Suppressor macrophage treated with lipopolysaccharide for 1 hour (primary cell): ENCODE measurements at regions not wholly inside any gene's neighbourhood (a gene's known extent, or its start where the extent isn't known, plus 50 kb on each side); places are given as distances from the start of the nearest gene placed in this dataset.
"Not testable (repeated sequence)": the region's sequence is repeated elsewhere in the genome, so short reads cannot be mapped to it uniquely, and the experiment has no call there.

ENCODE experiments used
- DNase-seq, 3 donors: peaks; one replicate each; pipeline ENCODE4 v3.0.0-alpha.2; 2020 to 2022

DNA sequence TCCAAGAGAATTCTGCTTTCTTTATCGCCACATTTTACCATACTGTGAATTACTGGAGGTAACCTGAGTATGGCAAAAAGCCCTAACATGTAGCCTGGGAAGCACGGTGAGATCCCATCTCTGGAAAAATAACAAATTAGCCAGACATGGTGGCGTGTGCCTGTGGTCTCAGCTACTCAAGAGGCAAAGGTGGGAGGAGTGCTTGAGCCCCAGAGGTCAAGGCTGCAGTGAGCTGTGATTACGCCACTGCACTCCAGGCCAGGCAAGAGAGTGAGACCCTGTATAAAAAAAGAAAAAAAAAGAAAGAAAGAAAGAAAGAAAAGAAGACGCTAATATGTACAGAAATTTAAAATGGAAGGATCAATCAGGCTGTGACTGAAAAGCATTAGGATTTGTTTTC, 57.7 kb upstream of the SESTD1 start:
- DNase-seq, result no peak

DNA sequence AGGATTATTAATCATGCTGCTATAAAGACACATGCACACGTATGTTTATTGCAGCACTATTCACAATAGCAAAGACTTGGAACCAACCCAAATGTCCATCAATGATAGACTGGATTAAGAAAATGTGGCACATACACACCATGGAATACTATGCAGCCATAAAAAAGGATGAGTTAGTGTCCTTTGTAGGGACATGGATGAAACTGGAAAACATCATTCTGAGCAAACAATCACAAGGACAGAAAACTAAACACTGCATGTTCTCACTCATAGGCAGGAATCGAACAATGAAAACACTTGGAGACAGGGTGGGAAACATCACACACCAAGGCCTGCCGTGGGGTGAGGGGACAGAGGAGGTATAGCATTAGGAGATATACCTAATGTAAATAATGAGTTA, 56.4 kb upstream of the SESTD1 start:
- DNase-seq, result not testable (repeated sequence)

DNA sequence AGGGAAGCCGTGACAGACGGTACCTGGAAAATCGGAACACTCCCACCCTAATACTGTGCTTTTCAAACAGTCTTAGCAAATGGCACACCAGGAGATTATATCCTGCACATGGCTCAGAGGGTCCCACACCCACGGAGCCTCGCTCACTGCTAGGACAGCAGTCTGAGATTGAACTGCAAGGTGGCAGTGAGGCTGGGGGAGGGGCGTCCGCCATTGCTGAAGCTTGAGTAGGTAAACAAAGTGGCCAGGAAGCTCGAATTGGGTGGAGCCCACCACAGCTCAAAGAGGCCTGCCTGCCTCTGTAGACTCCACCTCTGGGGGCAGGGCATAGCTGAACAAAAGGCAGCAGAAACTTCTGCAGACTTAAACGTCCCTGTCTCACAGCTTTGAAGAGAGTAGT, 50.1 kb upstream of the SESTD1 start:
- DNase-seq, result not testable (repeated sequence)
